Tongue (tissue), 1 donor: ENCODE measurements at regions not wholly inside any gene's neighbourhood (a gene's known extent, or its start where the extent isn't known, plus 50 kb on each side); places are given as distances from the start of the nearest gene placed in this dataset.
"Not testable (repeated sequence)": the region's sequence is repeated elsewhere in the genome, so short reads cannot be mapped to it uniquely, and the experiment has no call there.

Experiments used
- DNase-seq: peaks from one replicate; pipeline ENCODE4 v3.0.0-alpha.2; 2015

GRCh38 chr14:35988550-35988949 lies 162.4 kb downstream of the BRMS1L start:
- no peak for DNase-seq

GRCh38 chr14:35987731-35988130 lies 161.6 kb downstream of the BRMS1L start:
- no peak for DNase-seq

GRCh38 chr14:35986219-35986573 lies 160.1 kb downstream of the BRMS1L start:
- DNase-seq = no peak

- DNase-seq = peak; percentile 15
Observed at GRCh38 chr14:35985474-35986218, 159.5 kb downstream of the BRMS1L start.

GRCh38 chr14:35979531-35979930 lies 153.4 kb downstream of the BRMS1L start:
- no peak for DNase-seq

GRCh38 chr14:35978561-35978960 lies 152.4 kb downstream of the BRMS1L start:
- DNase-seq = no peak

- DNase-seq = no peak
Observed at GRCh38 chr14:35975814-35976213, 149.7 kb downstream of the BRMS1L start.

- no peak for DNase-seq
Observed at GRCh38 chr14:35973770-35974169, 147.6 kb downstream of the BRMS1L start.

- no peak for DNase-seq
Observed at GRCh38 chr14:35971965-35972630, 146.0 kb downstream of the BRMS1L start.

GRCh38 chr14:35969310-35969709 lies 143.2 kb downstream of the BRMS1L start:
- DNase-seq = no peak

GRCh38 chr14:35965400-35965799 lies 139.3 kb downstream of the BRMS1L start:
- no peak for DNase-seq

GRCh38 chr14:35964697-35965286 lies 138.7 kb downstream of the BRMS1L start:
- no peak for DNase-seq

- no peak for DNase-seq
Observed at GRCh38 chr14:35963209-35963608, 137.1 kb downstream of the BRMS1L start.

- DNase-seq = no peak
Observed at GRCh38 chr14:35961697-35962274, 135.6 kb downstream of the BRMS1L start.

GRCh38 chr14:35959835-35960234 lies 133.7 kb downstream of the BRMS1L start:
- no peak for DNase-seq

- DNase-seq = no peak
Observed at GRCh38 chr14:35958499-35958898, 132.4 kb downstream of the BRMS1L start.

GRCh38 chr14:35956376-35957085 lies 130.4 kb downstream of the BRMS1L start:
- DNase-seq = no peak

- DNase-seq = no peak
Observed at GRCh38 chr14:35952584-35952983, 126.4 kb downstream of the BRMS1L start.

- DNase-seq = peak; percentile 74
Observed at GRCh38 chr14:35949920-35950513, 123.9 kb downstream of the BRMS1L start.

GRCh38 chr14:35947983-35948382 lies 121.8 kb downstream of the BRMS1L start:
- DNase-seq = not testable (repeated sequence)

- DNase-seq = no peak
Observed at GRCh38 chr14:35944847-35945246, 118.7 kb downstream of the BRMS1L start.

- no peak for DNase-seq
Observed at GRCh38 chr14:35940291-35940690, 114.2 kb downstream of the BRMS1L start.
